B cell (primary cell): ENCODE measurements at regions not wholly inside any gene's neighbourhood (a gene's known extent, or its start where the extent isn't known, plus 50 kb on each side); places are given as distances from the start of the nearest gene placed in this dataset.

Source experiments
- ATAC-seq: fragments of 200-7000 bp; cut with Tn5 transposase; one replicate; pipeline ENCODE4 v1.10.0; 2021; ENCODE audit warnings: low read depth, mild to moderate bottlenecking, moderate number of reproducible peaks, moderate library complexity
- CTCF ChIA-PET: fragments of 350-600 bp; sonication (Branson Sonifier 250); formaldehyde crosslinking; loops from one replicate; lab custom pipeline; 2021; ENCODE audit warnings: antibody characterized with exemption, inconsistent platforms; lab: Charles Lee
- POLR2A ChIA-PET: fragments of 350-600 bp; sonication (Branson Sonifier 250); formaldehyde crosslinking; loops from one replicate; lab custom pipeline; 2021; ENCODE audit warnings: antibody characterized with exemption; lab: Charles Lee
- DNase-seq: peaks from one replicate; pipeline ENCODE4 v3.0.0; 2013
- H2AFZ ChIP-seq: 2 replicates; pipeline ENCODE4 v1.6.1; 2012; ENCODE audit warnings: mild to moderate bottlenecking, low read depth, low read length; ENCODE audit not compliant: insufficient read depth, poor library complexity, severe bottlenecking
- H3K27ac ChIP-seq, 2 donors: 1 replicate in 1 of 2; 2 replicates in 1 of 2; pipeline ENCODE4 v1.5.1; 2012 to 2013; ENCODE audit warnings: low read length in 2 of 2, mild to moderate bottlenecking in 2 of 2, moderate library complexity in 1 of 2
- H3K27me3 ChIP-seq, 4 experiments: fragments of 200-600 bp in 1 of 4; sonication (generic) in 1 of 4; replicated peaks in 1 of 4; 1 replicate in 2 of 4; 2 replicates in 2 of 4; pipeline versions ENCODE4 v1.6.1 to v1.7.0; 2013 to 2016; ENCODE audit warnings: low read length in 3 of 4, mild to moderate bottlenecking in 2 of 4, mixed read lengths in 1 of 4, moderate library complexity in 1 of 4; ENCODE audit not compliant: insufficient read depth in 4 of 4, control insufficient read depth in 3 of 4; ENCODE audit errors: control extremely low read depth in 1 of 4
- H3K36me3 ChIP-seq, 2 experiments: replicated peaks in 1 of 2; 1 replicate in 1 of 2; 2 replicates in 1 of 2; pipeline versions ENCODE4 v1.6.1 to v1.7.1; 2013; ENCODE audit warnings: low read length in 1 of 2; ENCODE audit not compliant: insufficient read depth in 2 of 2, control insufficient read depth in 1 of 2; ENCODE audit errors: control extremely low read depth in 1 of 2, extremely low read depth in 1 of 2
- H3K4me1 ChIP-seq, 2 donors: fragments of 200-600 bp in 1 of 2; sonication (generic) in 1 of 2; 1 replicate in 1 of 2; 2 replicates in 1 of 2; pipeline versions ENCODE4 v1.5.1 to v1.6.1; 2013 to 2017; ENCODE audit warnings: low read length in 2 of 2; ENCODE audit not compliant: control insufficient read depth in 2 of 2, insufficient read depth in 2 of 2
- H3K4me2 ChIP-seq: replicated peaks from 2 replicates; pipeline ENCODE3; 2012; ENCODE audit warnings: mild to moderate bottlenecking, low read depth, low read length; ENCODE audit not compliant: poor library complexity, severe bottlenecking
- H3K4me3 ChIP-seq, 5 experiments: fragments of 200-600 bp in 1 of 5; sonication (generic) in 1 of 5; 1 replicate in 3 of 5; 2 replicates in 2 of 5; pipeline versions ENCODE4 v1.5.1 to v1.7.0; 2011 to 2016; ENCODE audit warnings: low read length in 4 of 5, mild to moderate bottlenecking in 4 of 5, low read depth in 2 of 5, control low read depth in 1 of 5, moderate library complexity in 1 of 5; ENCODE audit not compliant: insufficient read depth in 1 of 5; ENCODE audit errors: control extremely low read depth in 1 of 5, extremely low read depth in 1 of 5
- H3K79me2 ChIP-seq: fragments of 200-600 bp; sonication (generic); one replicate; pipeline ENCODE4 v1.6.0; 2016; ENCODE audit warnings: low read length; ENCODE audit not compliant: control insufficient read depth, insufficient read depth
- H3K9ac ChIP-seq: fragments of 200-600 bp; sonication (generic); 2 replicates; pipeline ENCODE4 v1.6.1; 2017; ENCODE audit warnings: mild to moderate bottlenecking, low read length, moderate library complexity
- H3K9me3 ChIP-seq, 3 donors: one replicate each; pipeline versions ENCODE4 v1.6.1 to v1.7.1; 2013; ENCODE audit warnings: low read length in 2 of 3; ENCODE audit not compliant: control insufficient read depth in 2 of 3, insufficient read depth in 1 of 3; ENCODE audit errors: control extremely low read depth in 1 of 3
- H4K20me1 ChIP-seq: 2 replicates; pipeline ENCODE4 v1.6.0; 2012; ENCODE audit warnings: mild to moderate bottlenecking, low read length; ENCODE audit not compliant: insufficient read depth, control insufficient read depth, poor library complexity, severe bottlenecking
- H3K27ac Mint-ChIP-seq: one replicate; pipeline ENCODE4 v1.8.0; 2021; ENCODE audit warnings: mixed read lengths
- H3K27me3 Mint-ChIP-seq: one replicate; pipeline ENCODE4 v1.8.0; 2021; ENCODE audit warnings: mixed read lengths
- H3K4me1 Mint-ChIP-seq: one replicate; pipeline ENCODE4 v1.8.0; 2021; ENCODE audit warnings: mixed read lengths
- H3K4me3 Mint-ChIP-seq: one replicate; pipeline ENCODE4 v1.8.0; 2021; ENCODE audit warnings: mixed read lengths
- H3K9me3 Mint-ChIP-seq: one replicate; pipeline ENCODE4 v1.8.0; 2022; ENCODE audit warnings: mixed read lengths; ENCODE audit not compliant: insufficient read depth
- CTCF ChIP-seq: fragments of 200-600 bp; IDR thresholded peaks from one replicate; pipeline ENCODE4 v1.8.0; 2022; ENCODE audit warnings: antibody characterized with exemption, mild to moderate bottlenecking
- EZH2 ChIP-seq: IDR thresholded peaks from 2 replicates; pipeline ENCODE4 v1.6.1; 2012; ENCODE audit warnings: borderline replicate concordance, low read depth, mild to moderate bottlenecking, moderate library complexity, low read length; ENCODE audit not compliant: insufficient read depth, poor library complexity, severe bottlenecking
- WGBS: methylation state at CpG from one replicate; pipeline ENCODE4 v1.1.5; 2013; ENCODE audit warnings: missing lambda C conversion rate; ENCODE audit not compliant: insufficient coverage; 5-methylcytosine and 5-hydroxymethylcytosine counted together
- intact Hi-C: fragments of 100-400 bp; cut with micrococcal nuclease; formaldehyde crosslinking; loops from one replicate; pipeline ENCODE4 v1.10.0; 2022

GRCh38 chr3:146705225-146705624, 100.1 kb upstream of the PLSCR5 start:
- H3K27me3 ChIP-seq, result no peaks in the 10 kb centered on the region
- ChIA-PET POLR2A (no interaction called here), CTCF (no interaction called here)
- Mint-ChIP-seq H3K27me3 (no peaks in the 10 kb centered on the region), H3K4me1 (no peaks in the 10 kb centered on the region), H3K9me3 (no peaks in the 10 kb centered on the region), H3K4me3 (no peak overlapping the region), H3K27ac (no peak overlapping the region)
- H3K9ac ChIP-seq, result no peak overlapping the region
- no peak overlapping the region for H3K27ac ChIP-seq
- H3K4me2 ChIP-seq, result no peak overlapping the region
- no peaks in the 10 kb centered on the region for H3K36me3 ChIP-seq
- no CpG with 5 or more reads among the region's 2 CpGs for WGBS
- H3K4me3 ChIP-seq, result no peak overlapping the region
- H3K79me2 ChIP-seq, result no peaks in the 10 kb centered on the region
- H3K9me3 ChIP-seq, result no peaks in the 10 kb centered on the region
- H2AFZ ChIP-seq, result no peak overlapping the region
- DNase-seq (no peak), ATAC-seq (no peak)
- H4K20me1 ChIP-seq, result no peaks in the 10 kb centered on the region
- no peaks in the 10 kb centered on the region for H3K4me1 ChIP-seq
- TF ChIP-seq EZH2 (no peak), CTCF (no peak)
- intact Hi-C loops, result no loop called here

- no peaks in the 10 kb centered on the region for H3K4me1 ChIP-seq
- TF ChIP-seq EZH2 (no peak), CTCF (no peak)
- ChIA-PET CTCF (no interaction called here), POLR2A (no interaction called here)
- DNase-seq, result no peak
- Mint-ChIP-seq H3K27me3 (no peaks in the 10 kb centered on the region), H3K4me1 (no peaks in the 10 kb centered on the region), H3K4me3 (no peak overlapping the region), H3K27ac (no peak overlapping the region), H3K9me3 (no peaks in the 10 kb centered on the region)
- no peaks in the 10 kb centered on the region for H3K9me3 ChIP-seq
- no peak for ATAC-seq
- H3K4me3 ChIP-seq, result no peak overlapping the region
- intact Hi-C loops, result no loop called here
- no peaks in the 10 kb centered on the region for H3K79me2 ChIP-seq
- H2AFZ ChIP-seq, result no peak overlapping the region
- no peaks in the 10 kb centered on the region for H3K36me3 ChIP-seq
- no peaks in the 10 kb centered on the region for H4K20me1 ChIP-seq
- no peak overlapping the region for H3K9ac ChIP-seq
- H3K27ac ChIP-seq, result no peak overlapping the region
- WGBS, result 78% methylated on average over 4 of the region's 5 CpGs
- no peaks in the 10 kb centered on the region for H3K27me3 ChIP-seq
- no peak overlapping the region for H3K4me2 ChIP-seq
Measured at GRCh38 chr3:146702237-146702636, 97.1 kb upstream of the PLSCR5 start.
